Islet of Langerhans (tissue), 1 donor: ENCODE measurements at regions not wholly inside any gene's neighbourhood (a gene's known extent, or its start where the extent isn't known, plus 50 kb on each side); places are given as distances from the start of the nearest gene placed in this dataset.

Experiments
- FAIRE-seq: peaks from one replicate; lab custom pipeline; 2011; peaks lifted over from hg19 to GRCh38; lab: Jason Lieb, UNC

GRCh38 chr5:117296872-117297271, 722.2 kb upstream of the SEMA6A start:
- no peak for FAIRE-seq

DNA sequence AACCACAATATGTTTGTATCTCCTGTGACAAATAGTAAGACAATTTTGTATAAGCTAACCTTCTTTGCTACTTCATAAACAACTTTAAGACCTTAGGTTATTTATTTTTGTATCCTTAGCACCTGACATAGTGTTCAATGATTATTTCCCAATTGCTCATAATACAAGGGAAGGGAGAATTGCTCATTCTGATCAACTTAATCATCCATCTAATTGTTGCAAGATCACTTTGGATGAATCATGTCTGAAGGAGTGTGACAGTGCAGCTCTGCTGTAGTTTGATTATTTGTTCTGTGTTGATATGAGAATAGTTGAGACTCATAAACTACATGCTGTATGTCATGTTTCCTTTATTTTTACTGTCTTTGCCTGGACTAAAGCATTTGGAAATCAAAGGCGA, 721.3 kb upstream of the SEMA6A start:
- FAIRE-seq, result no peak

DNA sequence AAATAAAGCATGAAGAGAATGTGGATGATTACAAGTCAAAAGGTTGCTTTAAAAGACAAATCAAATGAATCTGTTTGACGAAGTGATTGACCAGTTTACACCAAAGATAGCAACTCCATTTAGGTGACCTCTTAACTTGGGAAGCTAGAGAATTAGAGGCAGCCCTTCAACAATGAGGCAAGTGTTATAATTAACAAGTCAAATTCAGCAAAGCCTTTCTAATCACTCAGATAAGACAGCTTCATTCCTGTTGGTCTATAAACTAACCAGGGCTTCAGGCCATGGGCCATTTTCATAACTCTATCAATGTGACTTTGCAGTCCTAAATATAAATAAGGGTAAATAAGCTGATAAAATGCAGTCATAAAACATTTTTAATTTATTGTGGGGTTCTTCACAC, 712.2 kb upstream of the SEMA6A start:
- no peak for FAIRE-seq

GRCh38 chr5:117271656-117272055, 697.0 kb upstream of the SEMA6A start:
- no peak for FAIRE-seq

DNA sequence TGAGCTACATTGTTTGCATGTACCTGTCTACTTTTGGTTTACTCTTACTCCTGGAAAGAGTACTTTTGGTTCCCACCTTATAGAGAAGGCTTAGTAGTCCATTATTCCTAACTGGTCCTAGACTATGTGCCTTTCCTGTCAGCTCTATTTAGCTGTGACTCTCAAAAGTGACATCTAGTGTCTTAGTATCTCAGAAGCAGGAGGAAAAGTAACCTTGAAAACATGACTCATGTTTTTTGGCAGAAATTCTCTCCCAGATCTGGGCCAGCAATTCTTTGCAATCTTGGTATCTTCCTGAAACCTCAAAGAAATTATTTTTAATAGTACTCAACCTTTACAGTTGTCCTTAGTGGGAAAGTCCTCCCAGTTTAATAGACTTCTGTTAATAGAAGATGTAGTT, 691.7 kb upstream of the SEMA6A start:
- FAIRE-seq, result no peak

DNA sequence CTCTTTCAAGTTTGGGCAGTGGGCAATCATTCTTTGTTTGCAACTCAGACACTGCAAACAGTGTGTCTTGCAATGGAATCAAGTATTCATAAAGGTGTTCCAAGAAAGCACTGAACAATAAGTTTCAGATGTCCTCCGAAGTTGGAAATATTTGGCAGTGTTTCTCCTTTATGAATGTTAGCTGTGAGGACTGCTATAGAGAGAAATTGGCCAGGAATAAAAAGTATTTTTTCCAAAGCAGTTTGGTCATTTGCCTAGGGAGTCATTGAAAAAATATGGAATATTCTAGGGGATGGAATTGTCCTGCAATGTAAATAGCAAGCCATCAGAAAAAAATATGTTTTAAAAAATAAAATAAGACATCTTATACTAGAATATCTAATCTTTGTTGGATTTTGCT, 688.6 kb upstream of the SEMA6A start:
- no peak for FAIRE-seq

- no peak for FAIRE-seq
These were observed 688.0 kb upstream of the SEMA6A start for GRCh38 chr5:117262572-117263131.

DNA sequence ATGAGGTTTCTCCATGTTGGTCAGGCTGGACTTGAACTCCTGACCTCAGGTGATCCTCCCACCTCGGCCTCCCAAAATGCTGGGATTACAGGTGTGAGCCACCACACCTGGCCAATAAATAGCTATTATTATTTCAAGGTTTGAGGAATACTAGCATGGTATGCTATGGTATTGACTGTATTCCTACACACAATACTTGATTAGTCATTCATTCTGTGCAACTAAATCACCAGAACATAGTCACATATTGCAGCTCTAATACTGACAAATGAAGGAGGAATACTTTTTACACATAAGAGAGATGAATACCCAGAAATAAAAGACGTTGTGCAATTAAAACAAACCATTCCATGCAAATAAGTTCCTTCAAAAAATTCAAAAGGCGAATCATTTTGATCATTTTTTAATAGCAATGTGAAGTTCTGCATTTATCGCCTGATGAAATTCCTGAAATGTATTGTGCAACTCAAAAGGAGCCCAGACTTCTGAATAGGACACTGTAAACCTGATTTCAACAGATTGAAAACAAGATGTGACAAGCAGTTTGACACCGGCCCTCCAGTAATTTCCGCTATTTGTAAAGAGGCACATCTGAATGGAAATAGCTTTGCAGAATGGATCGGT, 687.4 kb upstream of the SEMA6A start:
- no peak for FAIRE-seq

DNA sequence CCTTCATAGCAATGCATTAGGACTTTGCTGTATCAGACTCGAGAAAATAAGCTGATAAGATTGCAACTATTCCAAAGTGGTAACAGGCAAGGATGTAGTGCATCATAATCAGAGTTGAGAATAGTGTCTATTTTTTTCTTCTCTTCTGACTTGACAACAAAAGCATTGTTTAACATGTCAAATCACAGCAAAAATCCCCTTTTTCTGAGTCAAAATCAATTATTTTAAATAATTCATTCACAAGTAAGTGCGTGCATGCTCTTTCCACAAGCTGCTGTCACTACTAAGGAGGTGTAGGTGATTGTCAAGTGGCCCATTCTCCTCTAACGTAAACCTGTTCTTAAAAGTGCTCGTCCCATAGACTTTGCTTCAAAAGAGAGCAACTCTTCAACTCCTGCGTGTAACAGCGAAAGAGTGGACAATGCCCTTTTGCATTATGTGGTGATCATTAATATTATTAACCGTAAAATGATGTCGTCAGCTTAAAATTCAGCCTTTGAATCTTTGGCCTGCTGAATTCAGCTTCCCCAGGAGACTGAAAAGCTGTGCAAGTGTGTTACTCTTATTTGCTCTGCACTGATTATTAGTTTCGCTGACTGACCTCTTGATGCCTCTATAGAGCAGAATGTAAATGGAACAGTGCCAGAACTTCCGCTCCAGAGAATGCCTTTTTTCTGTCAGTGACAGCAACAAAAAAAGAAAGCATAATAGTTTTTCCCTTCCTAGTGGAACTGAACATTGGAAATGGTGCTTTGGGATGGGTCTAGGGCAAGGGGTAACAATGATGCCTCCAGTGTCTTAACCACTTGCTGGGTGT, 680.8 kb upstream of the SEMA6A start:
- FAIRE-seq, result peak; percentile 21

GRCh38 chr5:117252566-117252965, 677.9 kb upstream of the SEMA6A start:
- FAIRE-seq, result no peak

- no peak for FAIRE-seq
These were observed 674.6 kb upstream of the SEMA6A start for GRCh38 chr5:117249086-117249815.

DNA sequence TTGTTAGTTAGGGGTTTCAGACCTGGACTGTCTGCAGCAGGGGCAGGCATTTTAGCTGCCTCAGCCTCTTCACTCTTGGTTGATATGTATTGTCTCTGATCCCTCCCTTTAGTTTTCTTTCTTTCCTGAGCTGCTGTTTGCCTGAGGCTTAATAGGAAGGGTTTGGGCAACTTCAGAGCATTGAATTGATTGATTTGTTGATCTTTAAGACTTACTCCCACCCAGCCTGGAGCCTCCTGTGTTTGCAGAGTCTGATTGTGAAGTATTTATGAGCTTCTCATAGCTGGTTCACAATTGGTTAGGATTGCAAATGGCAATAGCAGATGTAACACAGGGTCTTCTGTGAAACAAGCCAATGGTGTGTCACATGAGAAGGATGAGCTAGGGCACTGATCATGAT, 671.8 kb upstream of the SEMA6A start:
- FAIRE-seq, result no peak

- no peak for FAIRE-seq
These were observed 670.5 kb upstream of the SEMA6A start for GRCh38 chr5:117245130-117245529.

- no peak for FAIRE-seq
These were observed 667.4 kb upstream of the SEMA6A start for GRCh38 chr5:117242028-117242427.

DNA sequence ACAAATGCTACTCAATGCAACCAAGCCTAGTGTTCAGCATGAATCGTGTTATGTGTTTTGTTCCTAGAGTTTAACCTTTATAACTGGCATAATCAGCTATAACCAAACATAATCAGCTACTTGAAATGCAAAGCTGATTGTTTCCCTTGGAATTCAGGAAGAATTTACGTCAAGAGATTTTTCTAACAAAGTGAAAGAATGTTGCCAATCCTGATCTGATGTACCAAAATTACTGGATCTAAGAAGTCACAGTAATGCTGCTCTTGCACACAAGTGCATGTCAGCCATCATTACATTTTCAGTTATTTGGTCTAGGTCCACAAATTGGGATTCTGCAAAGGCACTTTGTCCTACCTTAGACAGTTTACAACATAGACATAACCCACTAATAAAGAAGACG, 662.3 kb upstream of the SEMA6A start:
- no peak for FAIRE-seq

DNA sequence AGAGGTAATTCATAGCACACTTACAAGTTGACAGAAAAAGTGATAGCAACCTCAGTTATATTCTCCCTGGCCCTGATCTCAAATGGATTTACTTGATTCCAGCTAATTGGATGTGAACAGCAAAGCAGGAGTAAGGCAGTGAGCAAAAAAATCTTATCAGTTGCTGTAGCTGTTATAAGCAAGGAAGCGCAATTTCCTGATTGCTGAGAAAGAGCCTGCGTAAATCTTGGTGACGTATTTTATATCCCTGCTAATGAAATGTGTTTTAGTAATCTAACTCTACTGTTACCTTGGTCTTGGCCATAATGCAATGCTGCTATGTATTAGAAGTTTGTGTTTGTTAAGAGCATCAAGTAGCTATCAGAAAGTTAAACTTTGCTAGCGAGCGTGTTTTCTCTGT, 661.2 kb upstream of the SEMA6A start:
- no peak for FAIRE-seq

DNA sequence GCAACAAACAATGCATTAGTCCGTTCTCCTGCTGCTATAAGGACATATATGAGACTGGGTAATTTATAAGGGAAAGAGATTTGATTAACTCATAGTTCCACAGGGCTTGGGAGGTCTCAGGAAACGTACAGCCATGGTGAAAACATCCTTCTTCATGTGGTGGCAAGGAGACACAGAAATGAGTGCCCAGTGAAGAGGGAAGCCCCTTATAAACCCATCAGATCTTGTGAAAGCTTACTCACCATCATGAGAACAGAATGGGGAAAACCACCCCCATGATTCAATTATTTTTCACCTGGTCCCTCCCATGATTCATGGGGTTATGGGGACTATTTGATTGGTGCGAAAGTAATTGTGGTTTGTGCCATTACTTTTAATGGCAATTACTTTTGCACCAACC, 655.8 kb upstream of the SEMA6A start:
- no peak for FAIRE-seq

- FAIRE-seq, result no peak
These were observed 646.1 kb upstream of the SEMA6A start for GRCh38 chr5:117220730-117221129.

DNA sequence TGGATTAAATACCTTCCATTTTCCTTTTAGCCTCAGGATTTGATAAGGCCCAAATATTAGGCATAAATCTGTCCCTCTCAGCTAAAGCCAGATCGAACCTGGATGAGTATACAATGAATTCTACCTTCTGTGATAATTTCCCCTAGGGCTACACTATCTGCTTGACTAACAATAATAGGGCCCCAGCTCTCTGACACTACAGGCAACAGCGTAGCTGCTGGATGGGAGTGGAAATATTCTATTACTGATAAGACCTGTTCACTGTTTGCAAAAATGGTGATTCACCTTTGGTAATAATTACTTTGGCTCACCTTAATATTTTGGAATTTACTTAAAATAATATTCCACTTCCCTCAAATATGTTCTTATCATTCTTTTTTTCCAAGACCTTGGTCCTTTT, 644.2 kb upstream of the SEMA6A start:
- no peak for FAIRE-seq

GRCh38 chr5:117212866-117213265, 638.2 kb upstream of the SEMA6A start:
- FAIRE-seq, result no peak

- no peak for FAIRE-seq
These were observed 636.2 kb upstream of the SEMA6A start for GRCh38 chr5:117210796-117211195.

GRCh38 chr5:117209479-117209878, 634.9 kb upstream of the SEMA6A start:
- FAIRE-seq, result no peak

GRCh38 chr5:117207088-117207668, 632.6 kb upstream of the SEMA6A start:
- FAIRE-seq, result no peak
